ENCODE measurements at regions not wholly inside any gene's neighbourhood (a gene's known extent, or its start where the extent isn't known, plus 50 kb on each side); places are given as distances from the start of the nearest gene placed in this dataset.
A peak's percentile ranks its signal among the peaks of the same experiment; 100 is the strongest.

GRCh38 chr20:56956534-56956933 is 309.9 kb downstream of the BMP7 start:
- no peaks in the 10 kb centered on the region for H3K4me1 ChIP-seq (replicated peaks)

GRCh38 chr20:56957737-56958553 is 308.5 kb downstream of the BMP7 start:
- H3K27me3 ChIP-seq (replicated peaks) = peaks cover 39% of the 10 kb centered on the region
- H3K9me3 ChIP-seq (replicated peaks) = no peaks in the 10 kb centered on the region
- no peak overlapping the region for H3K27ac ChIP-seq
- no peak for DNase-seq (ENCODE audit: low read depth in 1 of 2, low spot score in 2 of 2)
- no peak overlapping the region for H3K4me3 ChIP-seq
- no peaks in the 10 kb centered on the region for H3K4me1 ChIP-seq (replicated peaks)
- no peaks in the 10 kb centered on the region for H3K36me3 ChIP-seq

More at GRCh38 chr20:56956534-56956933, 309.9 kb downstream of the BMP7 start:
- no peak for DNase-seq (ENCODE audit: low read depth in 1 of 2, low spot score in 2 of 2)
- H3K36me3 ChIP-seq = no peaks in the 10 kb centered on the region
- H3K27ac ChIP-seq = no peak overlapping the region
- H3K9me3 ChIP-seq (replicated peaks) = no peaks in the 10 kb centered on the region
- no peak overlapping the region for H3K4me3 ChIP-seq
- peaks cover 50% of the 10 kb centered on the region for H3K27me3 ChIP-seq (replicated peaks)

- no peaks in the 10 kb centered on the region for H3K36me3 ChIP-seq
- peaks cover 14% of the 10 kb centered on the region for H3K27me3 ChIP-seq (replicated peaks)
- H3K27ac ChIP-seq = no peak overlapping the region
- no peak for DNase-seq (ENCODE audit: low read depth in 1 of 2, low spot score in 2 of 2)
- no peak overlapping the region for H3K4me3 ChIP-seq
- no peaks in the 10 kb centered on the region for H3K4me1 ChIP-seq (replicated peaks)
- H3K9me3 ChIP-seq (replicated peaks) = no peaks in the 10 kb centered on the region
Observed at GRCh38 chr20:56964901-56965300, 301.5 kb downstream of the BMP7 start.

GRCh38 chr20:56967916-56968315 is 298.5 kb downstream of the BMP7 start:
- H3K27me3 ChIP-seq (replicated peaks) = peaks cover 11% of the 10 kb centered on the region
- no peaks in the 10 kb centered on the region for H3K9me3 ChIP-seq (replicated peaks)
- no peak for DNase-seq (ENCODE audit: low read depth in 1 of 2, low spot score in 2 of 2)
- H3K4me3 ChIP-seq = no peak overlapping the region
- H3K27ac ChIP-seq = no peak overlapping the region
- H3K36me3 ChIP-seq = no peaks in the 10 kb centered on the region
- no peaks in the 10 kb centered on the region for H3K4me1 ChIP-seq (replicated peaks)

- peaks cover 8% of the 10 kb centered on the region for H3K27me3 ChIP-seq (replicated peaks)
- no peaks in the 10 kb centered on the region for H3K9me3 ChIP-seq (replicated peaks)
- H3K27ac ChIP-seq = no peak overlapping the region
- H3K36me3 ChIP-seq = no peaks in the 10 kb centered on the region
- H3K4me1 ChIP-seq (replicated peaks) = no peaks in the 10 kb centered on the region
- no peak overlapping the region for H3K4me3 ChIP-seq
- DNase-seq (ENCODE audit: low read depth in 1 of 2, low spot score in 2 of 2) = no peak
Observed at GRCh38 chr20:56968376-56969048, 297.9 kb downstream of the BMP7 start.

GRCh38 chr20:56974499-56975250 is 291.8 kb downstream of the BMP7 start:
- Histone ChIP-seq H3K4me1 (replicated peaks) (peaks cover 7% of the 10 kb centered on the region), H3K27me3 (replicated peaks) (peaks cover 6% of the 10 kb centered on the region), H3K9me3 (replicated peaks) (no peaks in the 10 kb centered on the region), H3K4me3 (no peak overlapping the region), H3K36me3 (no peaks in the 10 kb centered on the region), H3K27ac (no peak overlapping the region)
- peak; percentile 52 to 62 for DNase-seq (ENCODE audit: low read depth in 1 of 2, low spot score in 2 of 2)

- no peak for DNase-seq (ENCODE audit: low read depth in 1 of 2, low spot score in 2 of 2)
- H3K9me3 ChIP-seq (replicated peaks) = no peaks in the 10 kb centered on the region
- no peak overlapping the region for H3K4me3 ChIP-seq
Observed at GRCh38 chr20:56975838-56976237, 290.6 kb downstream of the BMP7 start.

GRCh38 chr20:56976336-56976735 is 290.1 kb downstream of the BMP7 start:
- Histone ChIP-seq H3K4me3 (no peak overlapping the region), H3K27ac (no peak overlapping the region), H3K27me3 (replicated peaks) (peaks cover 6% of the 10 kb centered on the region), H3K4me1 (replicated peaks) (peaks cover 9% of the 10 kb centered on the region), H3K36me3 (no peaks in the 10 kb centered on the region), H3K9me3 (replicated peaks) (no peaks in the 10 kb centered on the region)
- DNase-seq (ENCODE audit: low read depth in 1 of 2, low spot score in 2 of 2) = no peak

More at GRCh38 chr20:56975838-56976237, 290.6 kb downstream of the BMP7 start:
- Histone ChIP-seq H3K36me3 (no peaks in the 10 kb centered on the region), H3K27me3 (replicated peaks) (peaks cover 6% of the 10 kb centered on the region), H3K4me1 (replicated peaks) (peaks cover 7% of the 10 kb centered on the region), H3K27ac (no peak overlapping the region)

- peaks cover 10% of the 10 kb centered on the region for H3K4me1 ChIP-seq (replicated peaks)
- no peaks in the 10 kb centered on the region for H3K36me3 ChIP-seq
- DNase-seq (ENCODE audit: low read depth in 1 of 2, low spot score in 2 of 2) = no peak
- H3K27ac ChIP-seq = no peak overlapping the region
- H3K9me3 ChIP-seq (replicated peaks) = no peaks in the 10 kb centered on the region
- H3K27me3 ChIP-seq (replicated peaks) = peaks cover 3% of the 10 kb centered on the region
- H3K4me3 ChIP-seq = no peak overlapping the region
Observed at GRCh38 chr20:56978475-56978874, 288.0 kb downstream of the BMP7 start.

- peaks cover 10% of the 10 kb centered on the region for H3K4me1 ChIP-seq (replicated peaks)
- DNase-seq (ENCODE audit: low read depth in 1 of 2, low spot score in 2 of 2) = no peak
- no peak overlapping the region for H3K27ac ChIP-seq
- no peaks in the 10 kb centered on the region for H3K36me3 ChIP-seq
- no peaks in the 10 kb centered on the region; the same call in 1 of the 2 replicates for H3K9me3 ChIP-seq (replicated peaks)
- H3K4me3 ChIP-seq = no peak overlapping the region
- H3K27me3 ChIP-seq (replicated peaks) = no peaks in the 10 kb centered on the region
Observed at GRCh38 chr20:56979125-56979524, 287.3 kb downstream of the BMP7 start.

- DNase-seq (ENCODE audit: low read depth in 1 of 2, low spot score in 2 of 2) = no peak
Observed at GRCh38 chr20:56981301-56981700, 285.1 kb downstream of the BMP7 start.

GRCh38 chr20:56983813-56984212 is 282.6 kb downstream of the BMP7 start:
- Histone ChIP-seq H3K4me1 (replicated peaks) (peaks cover 22% of the 10 kb centered on the region), H3K27ac (no peak overlapping the region)

More at GRCh38 chr20:56981301-56981700, 285.1 kb downstream of the BMP7 start:
- H3K4me1 ChIP-seq (replicated peaks) = peaks cover 9% of the 10 kb centered on the region
- H3K27ac ChIP-seq = no peak overlapping the region
- H3K27me3 ChIP-seq (replicated peaks) = no peaks in the 10 kb centered on the region
- H3K36me3 ChIP-seq = no peaks in the 10 kb centered on the region
- no peak overlapping the region for H3K4me3 ChIP-seq
- H3K9me3 ChIP-seq (replicated peaks) = no peaks in the 10 kb centered on the region; the same call in 1 of the 2 replicates

GRCh38 chr20:56985066-56985685 is 281.3 kb downstream of the BMP7 start:
- H3K9me3 ChIP-seq (replicated peaks) = peaks cover 3% of the 10 kb centered on the region
- H3K36me3 ChIP-seq = no peaks in the 10 kb centered on the region; the same call in 1 of the 2 replicates
- H3K27me3 ChIP-seq (replicated peaks) = no peaks in the 10 kb centered on the region
- no peak overlapping the region for H3K27ac ChIP-seq
- DNase-seq (ENCODE audit: low read depth in 1 of 2, low spot score in 2 of 2) = peak in 1 of 2 experiments; percentile 30
- H3K4me1 ChIP-seq (replicated peaks) = peaks cover 31% of the 10 kb centered on the region
- no peak overlapping the region for H3K4me3 ChIP-seq

More at GRCh38 chr20:56983813-56984212, 282.6 kb downstream of the BMP7 start:
- H3K36me3 ChIP-seq = no peaks in the 10 kb centered on the region; the same call in 1 of the 2 replicates
- no peak for DNase-seq (ENCODE audit: low read depth in 1 of 2, low spot score in 2 of 2)
- no peak overlapping the region for H3K4me3 ChIP-seq
- peaks cover 3% of the 10 kb centered on the region for H3K9me3 ChIP-seq (replicated peaks)
- H3K27me3 ChIP-seq (replicated peaks) = no peaks in the 10 kb centered on the region

Data from SJSA1 (cell line).